ENCODE measurements at regions not wholly inside any gene's neighbourhood (a gene's known extent, or its start where the extent isn't known, plus 50 kb on each side); places are given as distances from the start of the nearest gene placed in this dataset.

GRCh38 chr12:28110329-28110728 lies 79.9 kb upstream of the CCDC91 start:
- no peak for DNase-seq

GRCh38 chr12:28114488-28114887 lies 75.8 kb upstream of the CCDC91 start:
- DNase-seq: no peak

- DNase-seq: no peak
Measured at GRCh38 chr12:28121433-28121832, 68.8 kb upstream of the CCDC91 start.

GRCh38 chr12:28121899-28122655 lies 68.2 kb upstream of the CCDC91 start:
- no peak for DNase-seq

- DNase-seq: no peak
Measured at GRCh38 chr12:28122756-28123155, 67.5 kb upstream of the CCDC91 start.

GRCh38 chr12:28127455-28127854 lies 62.8 kb upstream of the CCDC91 start:
- no peak for DNase-seq

- no peak for DNase-seq
Measured at GRCh38 chr12:28129031-28129430, 61.2 kb upstream of the CCDC91 start.

- no peak for DNase-seq
Measured at GRCh38 chr12:28130234-28130624, 60.0 kb upstream of the CCDC91 start.

- DNase-seq: no peak
Measured at GRCh38 chr12:28130625-28131598, 59.3 kb upstream of the CCDC91 start.

GRCh38 chr12:28132398-28132797 lies 57.9 kb upstream of the CCDC91 start:
- no peak for DNase-seq

- no peak for DNase-seq
Measured at GRCh38 chr12:28135801-28136439, 54.3 kb upstream of the CCDC91 start.

- DNase-seq: no peak
Measured at GRCh38 chr12:28137414-28137813, 52.8 kb upstream of the CCDC91 start.

- no peak for DNase-seq
Measured at GRCh38 chr12:28140404-28140803, 49.9 kb upstream of the CCDC91 start.

All from hippocampal formation (tissue), 2 donors.